ENCODE measurements at regions not wholly inside any gene's neighbourhood (a gene's known extent, or its start where the extent isn't known, plus 50 kb on each side); places are given as distances from the start of the nearest gene placed in this dataset.

DNA sequence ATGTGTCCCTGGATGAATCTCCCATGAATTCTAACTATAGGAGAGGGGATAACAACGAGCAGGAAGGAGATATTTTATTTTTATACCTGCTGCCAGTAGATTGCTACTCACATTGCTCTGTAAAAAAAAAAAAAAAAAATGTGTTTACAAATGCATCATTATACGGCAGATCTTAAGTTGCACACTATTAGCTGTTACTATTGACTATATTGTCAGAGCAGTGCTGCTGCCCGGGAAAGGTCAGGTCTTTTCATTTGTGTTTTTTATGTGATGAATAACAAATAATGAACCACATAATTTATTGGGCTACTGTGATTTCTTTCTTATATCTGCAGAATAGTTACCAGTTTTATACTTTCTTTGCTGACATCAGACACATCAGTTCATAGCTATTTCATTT lies 393.3 kb downstream of the C6orf118 start:
- ChIA-PET CTCF (no interaction called here), POLR2A (no interaction called here)
- no peak overlapping the region for H3K4me3 ChIP-seq (ENCODE audit: low read length)
- H3K36me3 ChIP-seq (ENCODE audit: control insufficient read depth in 2 of 3, insufficient read depth in 3 of 3, low read length in 3 of 3) = no peaks in the 10 kb centered on the region
- H3K4me1 ChIP-seq (ENCODE audit: control insufficient read depth in 2 of 2, insufficient read depth in 2 of 2, low read length in 2 of 2) = no peaks in the 10 kb centered on the region
- no peak for ATAC-seq
- H3K27me3 ChIP-seq (ENCODE audit: control insufficient read depth in 2 of 2, insufficient read depth in 2 of 2, low read length in 2 of 2) = no peaks in the 10 kb centered on the region
- H3K4me3 Mint-ChIP-seq = no peak overlapping the region
- no peaks in the 10 kb centered on the region for H3K9me3 ChIP-seq (ENCODE audit: control insufficient read depth in 2 of 3, low read length in 3 of 3)
- no peak overlapping the region for H3K27ac ChIP-seq (ENCODE audit: low read depth, low read length)
- no peak overlapping the region for H3K27ac Mint-ChIP-seq
- intact Hi-C loops (cut with micrococcal nuclease) = no loop called here
- peaks cover 0 to 3% (median 0%) of the 10 kb centered on the region in 5 donors for H3K27me3 Mint-ChIP-seq
- H3K4me1 Mint-ChIP-seq = no peaks in the 10 kb centered on the region
- peaks cover 0 to 14% (median 5%) of the 10 kb centered on the region in 11 donors for H3K9me3 Mint-ChIP-seq
- no peaks in the 10 kb centered on the region for H3K36me3 Mint-ChIP-seq
- DNase-seq = no peak

DNA sequence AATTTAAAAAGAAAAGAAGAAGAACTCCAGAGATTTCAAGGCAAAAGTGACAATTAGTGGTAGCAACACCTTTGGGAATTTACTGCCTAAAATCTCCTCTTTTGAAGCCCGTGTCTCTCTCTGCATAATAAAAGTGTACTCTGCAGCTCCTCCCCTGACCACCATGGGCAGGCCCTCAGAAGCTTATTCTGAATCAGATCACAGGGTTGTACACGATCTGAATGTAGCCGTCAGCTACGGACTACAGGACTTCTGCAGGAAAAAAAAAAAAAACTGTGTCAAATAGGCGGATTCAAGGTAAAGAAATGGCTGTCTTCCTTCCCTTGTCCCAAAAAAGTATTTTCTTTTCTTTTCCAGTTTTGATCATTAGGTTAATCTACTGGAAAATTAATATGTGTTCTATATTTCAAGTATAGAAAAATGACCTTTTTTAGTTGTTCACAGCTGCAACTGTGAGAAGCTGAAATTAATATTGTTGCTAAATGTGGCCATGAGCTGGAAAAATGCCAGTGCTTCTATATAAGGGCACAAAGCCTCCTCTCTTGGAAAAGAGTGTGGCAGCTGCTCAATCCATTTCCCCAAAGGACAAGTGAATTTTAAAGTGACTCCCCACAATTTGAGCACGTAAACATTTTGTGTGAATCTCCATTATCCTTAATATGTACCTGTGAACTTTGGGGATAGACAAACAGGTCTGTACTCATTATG lies 397.4 kb downstream of the C6orf118 start:
- H3K4me1 ChIP-seq (ENCODE audit: control insufficient read depth in 2 of 2, insufficient read depth in 2 of 2, low read length in 2 of 2) = no peaks in the 10 kb centered on the region
- no peaks in the 10 kb centered on the region for H3K36me3 ChIP-seq (ENCODE audit: control insufficient read depth in 2 of 3, insufficient read depth in 3 of 3, low read length in 3 of 3)
- peaks cover 0 to 8% (median 1%) of the 10 kb centered on the region in 11 donors for H3K9me3 Mint-ChIP-seq
- no peak overlapping the region for H3K4me3 ChIP-seq (ENCODE audit: low read length)
- ChIA-PET POLR2A (no interaction called here), CTCF (interaction anchor here (0.6 kb wide), 1 partner anchor 110 kb away, joined by 7 read pairs; no protein-coding TSS in a partner anchor)
- no peak overlapping the region for H3K4me3 Mint-ChIP-seq
- no peaks in the 10 kb centered on the region for H3K4me1 Mint-ChIP-seq
- ATAC-seq (no peak), DNase-seq (no peak)
- no peaks in the 10 kb centered on the region for H3K27me3 ChIP-seq (ENCODE audit: control insufficient read depth in 2 of 2, insufficient read depth in 2 of 2, low read length in 2 of 2)
- H3K36me3 Mint-ChIP-seq = no peaks in the 10 kb centered on the region
- no peak overlapping the region for H3K27ac ChIP-seq (ENCODE audit: low read depth, low read length)
- no peaks in the 10 kb centered on the region for H3K27me3 Mint-ChIP-seq
- no peaks in the 10 kb centered on the region for H3K9me3 ChIP-seq (ENCODE audit: control insufficient read depth in 2 of 3, low read length in 3 of 3)
- no peak overlapping the region for H3K27ac Mint-ChIP-seq
- intact Hi-C loops (cut with micrococcal nuclease) = no loop called here

DNA sequence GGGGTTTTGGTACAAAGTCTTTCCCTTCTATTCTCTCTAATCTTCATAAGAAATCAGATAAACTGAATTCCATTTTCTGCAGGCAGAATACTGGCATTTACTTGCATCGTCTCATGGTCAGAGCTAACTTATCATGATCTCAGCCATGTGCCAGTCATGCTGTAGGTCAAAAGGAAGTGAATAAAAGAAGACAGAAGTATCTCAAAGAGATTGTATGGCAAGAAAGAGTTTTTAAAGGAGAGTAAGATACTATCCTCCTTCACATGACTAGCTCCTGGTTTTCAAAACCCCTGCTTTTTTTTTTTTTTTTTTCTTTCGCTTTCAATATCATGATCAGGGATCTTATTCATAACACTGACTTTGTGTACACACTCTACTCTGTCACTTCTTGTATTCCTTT lies 398.3 kb downstream of the C6orf118 start:
- no peak for DNase-seq
- H3K27me3 ChIP-seq (ENCODE audit: control insufficient read depth in 2 of 2, insufficient read depth in 2 of 2, low read length in 2 of 2) = no peaks in the 10 kb centered on the region
- Mint-ChIP-seq H3K36me3 (no peaks in the 10 kb centered on the region), H3K4me3 (no peak overlapping the region), H3K27me3 (no peaks in the 10 kb centered on the region), H3K4me1 (no peaks in the 10 kb centered on the region), H3K9me3 (peaks cover 0 to 8% (median 0%) of the 10 kb centered on the region in 11 donors), H3K27ac (no peak overlapping the region)
- ChIA-PET POLR2A (no interaction called here), CTCF (no interaction called here)
- H3K36me3 ChIP-seq (ENCODE audit: control insufficient read depth in 2 of 3, insufficient read depth in 3 of 3, low read length in 3 of 3) = no peaks in the 10 kb centered on the region
- no peak overlapping the region for H3K4me3 ChIP-seq (ENCODE audit: low read length)
- intact Hi-C loops (cut with micrococcal nuclease) = no loop called here
- H3K27ac ChIP-seq (ENCODE audit: low read depth, low read length) = no peak overlapping the region
- no peak for ATAC-seq
- no peaks in the 10 kb centered on the region for H3K9me3 ChIP-seq (ENCODE audit: control insufficient read depth in 2 of 3, low read length in 3 of 3)
- H3K4me1 ChIP-seq (ENCODE audit: control insufficient read depth in 2 of 2, insufficient read depth in 2 of 2, low read length in 2 of 2) = no peaks in the 10 kb centered on the region

DNA sequence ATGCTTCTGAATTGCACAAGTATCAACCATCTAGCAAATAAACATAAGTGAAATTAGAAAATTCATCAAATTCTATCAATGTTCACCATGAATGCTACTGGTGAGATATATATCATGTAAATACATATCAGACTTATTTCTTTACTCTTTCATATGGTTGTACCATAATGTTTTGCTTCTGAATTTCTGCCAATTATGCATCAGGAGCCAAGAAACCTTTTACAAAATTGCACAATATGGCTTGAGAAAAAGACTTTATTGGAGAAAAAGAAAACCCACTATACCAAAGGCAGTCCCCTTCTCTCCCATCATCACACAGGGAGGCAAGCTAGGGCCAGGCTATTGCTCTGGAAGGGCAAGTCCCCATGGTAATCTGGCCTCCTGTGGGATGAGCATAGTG lies 402.6 kb downstream of the C6orf118 start:
- H3K9me3 Mint-ChIP-seq = peaks cover 0 to 6% (median 0%) of the 10 kb centered on the region in 11 donors
- DNase-seq (no peak), ATAC-seq (no peak)
- ChIA-PET POLR2A (no interaction called here), CTCF (no interaction called here)
- Histone ChIP-seq H3K9me3 (ENCODE audit: control insufficient read depth in 2 of 3, low read length in 3 of 3) (no peaks in the 10 kb centered on the region), H3K4me1 (ENCODE audit: control insufficient read depth in 2 of 2, insufficient read depth in 2 of 2, low read length in 2 of 2) (no peaks in the 10 kb centered on the region), H3K36me3 (ENCODE audit: control insufficient read depth in 2 of 3, insufficient read depth in 3 of 3, low read length in 3 of 3) (no peaks in the 10 kb centered on the region), H3K4me3 (ENCODE audit: low read length) (no peak overlapping the region), H3K27ac (ENCODE audit: low read depth, low read length) (no peak overlapping the region), H3K27me3 (ENCODE audit: control insufficient read depth in 2 of 2, insufficient read depth in 2 of 2, low read length in 2 of 2) (no peaks in the 10 kb centered on the region)
- no peaks in the 10 kb centered on the region for H3K36me3 Mint-ChIP-seq
- no peak overlapping the region for H3K4me3 Mint-ChIP-seq
- no peaks in the 10 kb centered on the region for H3K4me1 Mint-ChIP-seq
- no peak overlapping the region for H3K27ac Mint-ChIP-seq
- no peaks in the 10 kb centered on the region for H3K27me3 Mint-ChIP-seq
- intact Hi-C loops (cut with micrococcal nuclease) = no loop called here

GRCh38 chr6:164905311-164905710 lies 404.1 kb downstream of the C6orf118 start:
- Mint-ChIP-seq H3K4me3 (no peak overlapping the region), H3K4me1 (no peaks in the 10 kb centered on the region), H3K27me3 (no peaks in the 10 kb centered on the region), H3K27ac (no peak overlapping the region), H3K9me3 (peaks cover 0 to 6% (median 0%) of the 10 kb centered on the region in 11 donors), H3K36me3 (no peaks in the 10 kb centered on the region)
- intact Hi-C loops (cut with micrococcal nuclease) = no loop called here
- Histone ChIP-seq H3K27ac (ENCODE audit: low read depth, low read length) (no peak overlapping the region), H3K27me3 (ENCODE audit: control insufficient read depth in 2 of 2, insufficient read depth in 2 of 2, low read length in 2 of 2) (no peaks in the 10 kb centered on the region), H3K9me3 (ENCODE audit: control insufficient read depth in 2 of 3, low read length in 3 of 3) (no peaks in the 10 kb centered on the region), H3K4me1 (ENCODE audit: control insufficient read depth in 2 of 2, insufficient read depth in 2 of 2, low read length in 2 of 2) (no peaks in the 10 kb centered on the region), H3K36me3 (ENCODE audit: control insufficient read depth in 2 of 3, insufficient read depth in 3 of 3, low read length in 3 of 3) (no peaks in the 10 kb centered on the region), H3K4me3 (ENCODE audit: low read length) (no peak overlapping the region)
- ChIA-PET CTCF (no interaction called here), POLR2A (no interaction called here)
- ATAC-seq (no peak), DNase-seq (no peak)

DNA sequence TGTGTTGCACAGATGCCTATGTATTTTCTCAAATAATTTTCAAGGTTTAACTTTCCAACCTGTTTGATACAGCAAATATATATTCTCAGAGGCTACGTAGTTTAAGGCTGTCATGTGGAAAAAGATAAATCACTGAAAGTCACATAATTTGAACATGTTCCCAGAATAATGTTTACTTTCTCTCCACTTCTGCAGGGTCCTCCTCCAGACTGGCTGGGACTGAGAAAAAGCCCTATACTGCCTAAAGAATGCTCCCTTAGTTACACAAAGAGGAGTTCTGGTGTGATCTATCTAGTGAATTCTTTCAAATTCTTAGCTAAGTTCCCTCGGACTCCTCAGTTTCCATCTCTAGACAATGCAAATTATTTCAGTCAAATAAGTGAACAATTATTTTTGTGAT lies 411.0 kb downstream of the C6orf118 start:
- no peaks in the 10 kb centered on the region for H3K4me1 ChIP-seq (ENCODE audit: control insufficient read depth in 2 of 2, insufficient read depth in 2 of 2, low read length in 2 of 2)
- ATAC-seq (no peak), DNase-seq (no peak)
- H3K9me3 Mint-ChIP-seq = peaks cover 0 to 23% (median 5%) of the 10 kb centered on the region in 11 donors
- no peak overlapping the region for H3K27ac ChIP-seq (ENCODE audit: low read depth, low read length)
- no peaks in the 10 kb centered on the region for H3K36me3 Mint-ChIP-seq
- H3K4me1 Mint-ChIP-seq = no peaks in the 10 kb centered on the region
- no peaks in the 10 kb centered on the region for H3K27me3 Mint-ChIP-seq
- H3K36me3 ChIP-seq (ENCODE audit: control insufficient read depth in 2 of 3, insufficient read depth in 3 of 3, low read length in 3 of 3) = no peaks in the 10 kb centered on the region
- CTCF ChIA-PET = no interaction called here
- no peak overlapping the region for H3K4me3 ChIP-seq (ENCODE audit: low read length)
- POLR2A ChIA-PET = no interaction called here
- no peak overlapping the region for H3K4me3 Mint-ChIP-seq
- intact Hi-C loops (cut with micrococcal nuclease) = no loop called here
- H3K27ac Mint-ChIP-seq = no peak overlapping the region
- no peaks in the 10 kb centered on the region for H3K9me3 ChIP-seq (ENCODE audit: control insufficient read depth in 2 of 3, low read length in 3 of 3)
- no peaks in the 10 kb centered on the region for H3K27me3 ChIP-seq (ENCODE audit: control insufficient read depth in 2 of 2, insufficient read depth in 2 of 2, low read length in 2 of 2)

DNA sequence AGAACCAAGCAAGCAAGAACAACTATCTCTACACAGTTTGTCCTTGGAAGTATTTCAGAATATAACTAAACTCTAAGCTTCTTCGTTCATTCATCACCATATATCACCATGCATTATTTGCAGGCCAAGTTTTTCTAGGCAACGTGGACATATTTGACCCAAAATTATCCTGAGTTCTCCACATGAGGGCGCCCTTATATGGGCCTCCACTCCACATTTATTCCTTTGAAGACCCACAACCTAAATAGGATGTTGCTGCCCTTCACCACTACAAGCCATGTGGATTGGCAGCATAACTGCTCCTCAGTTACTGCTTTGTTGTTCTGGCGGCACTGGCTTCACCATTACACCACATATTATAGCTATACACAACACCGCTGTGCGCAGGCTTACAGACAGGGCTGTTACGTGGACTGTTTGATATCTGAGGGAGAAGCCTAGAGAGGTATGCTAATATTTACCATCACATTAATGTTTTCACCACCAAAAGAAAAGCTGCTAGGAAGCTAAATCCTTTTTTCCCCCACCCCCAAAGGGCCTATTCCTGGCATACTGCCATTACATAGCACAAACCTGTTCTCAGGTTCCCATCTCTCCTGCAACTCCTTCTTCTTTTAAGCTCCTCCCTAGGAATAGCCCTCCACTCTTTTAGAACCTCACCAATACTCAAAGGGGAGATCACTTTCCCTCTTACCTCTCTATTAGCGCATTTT lies 411.7 kb downstream of the C6orf118 start:
- H3K27me3 ChIP-seq (ENCODE audit: control insufficient read depth in 2 of 2, insufficient read depth in 2 of 2, low read length in 2 of 2) = no peaks in the 10 kb centered on the region
- H3K36me3 Mint-ChIP-seq = no peaks in the 10 kb centered on the region
- DNase-seq (no peak), ATAC-seq (no peak)
- H3K27ac Mint-ChIP-seq = no peak overlapping the region
- H3K4me1 Mint-ChIP-seq = no peaks in the 10 kb centered on the region
- H3K4me1 ChIP-seq (ENCODE audit: control insufficient read depth in 2 of 2, insufficient read depth in 2 of 2, low read length in 2 of 2) = no peaks in the 10 kb centered on the region
- no peak overlapping the region for H3K4me3 ChIP-seq (ENCODE audit: low read length)
- intact Hi-C loops (cut with micrococcal nuclease) = no loop called here
- ChIA-PET CTCF (no interaction called here), POLR2A (no interaction called here)
- peaks cover 0 to 23% (median 5%) of the 10 kb centered on the region in 11 donors for H3K9me3 Mint-ChIP-seq
- no peak overlapping the region for H3K27ac ChIP-seq (ENCODE audit: low read depth, low read length)
- no peaks in the 10 kb centered on the region for H3K36me3 ChIP-seq (ENCODE audit: control insufficient read depth in 2 of 3, insufficient read depth in 3 of 3, low read length in 3 of 3)
- H3K27me3 Mint-ChIP-seq = no peaks in the 10 kb centered on the region
- no peaks in the 10 kb centered on the region for H3K9me3 ChIP-seq (ENCODE audit: control insufficient read depth in 2 of 3, low read length in 3 of 3)
- no peak overlapping the region for H3K4me3 Mint-ChIP-seq
